Activated T-helper 2 cell treated with anti-CD3 and anti-CD28 coated beads, Interferon-gamma antibody, Interleukin-2, Interleukin-4, amounts not matched to agents 10 μg/mL and 5 μg/mL and 100 μg/mL, durations not matched to agents 14 hours and 24 hours and 36 hours (primary cell): ENCODE measurements at regions not wholly inside any gene's neighbourhood (a gene's known extent, or its start where the extent isn't known, plus 50 kb on each side); places are given as distances from the start of the nearest gene placed in this dataset.

Source experiments
- DNase-seq: peaks from one replicate; pipeline ENCODE4 v3.0.0; 2021; ENCODE audit warnings: low spot score
- H3K27ac Mint-ChIP-seq: one replicate; pipeline ENCODE4 v1.8.0; 2021; ENCODE audit warnings: mixed read lengths
- H3K27me3 Mint-ChIP-seq: one replicate; pipeline ENCODE4 v1.8.0; 2021; ENCODE audit warnings: low read depth, mixed read lengths
- H3K36me3 Mint-ChIP-seq: one replicate; pipeline ENCODE4 v1.8.0; 2021; ENCODE audit warnings: low read depth, mixed read lengths
- H3K4me1 Mint-ChIP-seq: one replicate; pipeline ENCODE4 v1.8.0; 2021; ENCODE audit warnings: low read depth, mixed read lengths
- H3K4me3 Mint-ChIP-seq: one replicate; pipeline ENCODE4 v1.8.0; 2021; ENCODE audit warnings: low read depth, mild to moderate bottlenecking, moderate library complexity, mixed read lengths
- H3K9me3 Mint-ChIP-seq: one replicate; pipeline ENCODE4 v1.8.0; 2021; ENCODE audit warnings: mixed read lengths
- intact Hi-C: fragments of 100-400 bp; cut with micrococcal nuclease; formaldehyde crosslinking; loops from one replicate; pipeline ENCODE4 v1.15.1; 2023

- Mint-ChIP-seq H3K27ac (no peak overlapping the region), H3K4me3 (no peak overlapping the region), H3K9me3 (no peaks in the 10 kb centered on the region), H3K36me3 (no peaks in the 10 kb centered on the region), H3K27me3 (peaks cover 3% of the 10 kb centered on the region), H3K4me1 (no peaks in the 10 kb centered on the region)
- intact Hi-C loops: no loop called here
- no peak for DNase-seq
Measured at GRCh38 chr3:107251819-107252218, 125.4 kb upstream of the CCDC54 start.

- intact Hi-C loops: no loop called here
- no peak for DNase-seq
- no peak overlapping the region for H3K27ac Mint-ChIP-seq
- H3K36me3 Mint-ChIP-seq: no peaks in the 10 kb centered on the region
- no peak overlapping the region for H3K4me3 Mint-ChIP-seq
- H3K4me1 Mint-ChIP-seq: no peaks in the 10 kb centered on the region
- H3K27me3 Mint-ChIP-seq: peaks cover 17% of the 10 kb centered on the region
- H3K9me3 Mint-ChIP-seq: no peaks in the 10 kb centered on the region
Measured at GRCh38 chr3:107256963-107257362, 120.3 kb upstream of the CCDC54 start.

GRCh38 chr3:107258300-107258699 lies 118.9 kb upstream of the CCDC54 start:
- peaks cover 1% of the 10 kb centered on the region for H3K4me1 Mint-ChIP-seq
- H3K9me3 Mint-ChIP-seq: no peaks in the 10 kb centered on the region
- DNase-seq: no peak
- H3K27ac Mint-ChIP-seq: no peak overlapping the region
- intact Hi-C loops: no loop called here
- H3K4me3 Mint-ChIP-seq: no peak overlapping the region
- H3K27me3 Mint-ChIP-seq: peaks cover 17% of the 10 kb centered on the region
- no peaks in the 10 kb centered on the region for H3K36me3 Mint-ChIP-seq

GRCh38 chr3:107260207-107260606 lies 117.0 kb upstream of the CCDC54 start:
- no peak overlapping the region for H3K4me3 Mint-ChIP-seq
- H3K27ac Mint-ChIP-seq: no peak overlapping the region
- no peaks in the 10 kb centered on the region for H3K36me3 Mint-ChIP-seq
- intact Hi-C loops: no loop called here
- no peaks in the 10 kb centered on the region for H3K9me3 Mint-ChIP-seq
- H3K27me3 Mint-ChIP-seq: peaks cover 14% of the 10 kb centered on the region
- no peak for DNase-seq
- peaks cover 4% of the 10 kb centered on the region for H3K4me1 Mint-ChIP-seq

GRCh38 chr3:107263269-107264021 lies 113.8 kb upstream of the CCDC54 start:
- Mint-ChIP-seq H3K36me3 (no peaks in the 10 kb centered on the region), H3K27ac (no peak overlapping the region), H3K27me3 (peaks cover 8% of the 10 kb centered on the region), H3K4me1 (peaks cover 4% of the 10 kb centered on the region), H3K4me3 (no peak overlapping the region), H3K9me3 (no peaks in the 10 kb centered on the region)
- intact Hi-C loops: no loop called here
- DNase-seq: no peak

GRCh38 chr3:107264888-107265287 lies 112.4 kb upstream of the CCDC54 start:
- Mint-ChIP-seq H3K27ac (no peak overlapping the region), H3K36me3 (no peaks in the 10 kb centered on the region), H3K27me3 (peaks cover 2% of the 10 kb centered on the region), H3K4me1 (peaks cover 7% of the 10 kb centered on the region), H3K9me3 (no peaks in the 10 kb centered on the region), H3K4me3 (no peak overlapping the region)
- intact Hi-C loops: no loop called here
- no peak for DNase-seq

GRCh38 chr3:107265526-107265925 lies 111.7 kb upstream of the CCDC54 start:
- H3K36me3 Mint-ChIP-seq: no peaks in the 10 kb centered on the region
- peaks cover 7% of the 10 kb centered on the region for H3K4me1 Mint-ChIP-seq
- DNase-seq: no peak
- H3K9me3 Mint-ChIP-seq: no peaks in the 10 kb centered on the region
- intact Hi-C loops: no loop called here
- no peak overlapping the region for H3K27ac Mint-ChIP-seq
- peaks cover 6% of the 10 kb centered on the region for H3K27me3 Mint-ChIP-seq
- no peak overlapping the region for H3K4me3 Mint-ChIP-seq

- no peak overlapping the region for H3K4me3 Mint-ChIP-seq
Measured at GRCh38 chr3:107268469-107268868, 108.8 kb upstream of the CCDC54 start.

GRCh38 chr3:107269136-107269535 lies 108.1 kb upstream of the CCDC54 start:
- DNase-seq: no peak
- intact Hi-C loops: no loop called here
- no peaks in the 10 kb centered on the region for H3K9me3 Mint-ChIP-seq
- peaks cover 3% of the 10 kb centered on the region for H3K4me1 Mint-ChIP-seq
- no peak overlapping the region for H3K27ac Mint-ChIP-seq
- peaks cover 11% of the 10 kb centered on the region for H3K27me3 Mint-ChIP-seq
- H3K36me3 Mint-ChIP-seq: no peaks in the 10 kb centered on the region
- no peak overlapping the region for H3K4me3 Mint-ChIP-seq

More at GRCh38 chr3:107268469-107268868, 108.8 kb upstream of the CCDC54 start:
- DNase-seq: no peak
- Mint-ChIP-seq H3K9me3 (no peaks in the 10 kb centered on the region), H3K4me1 (peaks cover 4% of the 10 kb centered on the region), H3K27me3 (peaks cover 11% of the 10 kb centered on the region), H3K36me3 (no peaks in the 10 kb centered on the region), H3K27ac (no peak overlapping the region)
- intact Hi-C loops: no loop called here

- Mint-ChIP-seq H3K27me3 (peaks cover 17% of the 10 kb centered on the region), H3K4me3 (no peak overlapping the region), H3K9me3 (no peaks in the 10 kb centered on the region), H3K36me3 (no peaks in the 10 kb centered on the region), H3K4me1 (peaks cover 3% of the 10 kb centered on the region), H3K27ac (no peak overlapping the region)
- intact Hi-C loops: loop anchor here (2.0 to 10.0 kb wide), 3 partner anchors 149 to 253 kb away; partner anchors contain the start of gene BBX
- no peak for DNase-seq
Measured at GRCh38 chr3:107271787-107272387, 105.4 kb upstream of the CCDC54 start.

- H3K27ac Mint-ChIP-seq: no peak overlapping the region
- no peaks in the 10 kb centered on the region for H3K9me3 Mint-ChIP-seq
- no peak overlapping the region for H3K4me3 Mint-ChIP-seq
- peaks cover 19% of the 10 kb centered on the region for H3K27me3 Mint-ChIP-seq
- DNase-seq: no peak
- intact Hi-C loops: loop anchor here (2.0 to 10.0 kb wide), 2 partner anchors 148 to 252 kb away; partner anchors contain the start of gene BBX
- H3K36me3 Mint-ChIP-seq: no peaks in the 10 kb centered on the region
- H3K4me1 Mint-ChIP-seq: peaks cover 3% of the 10 kb centered on the region
Measured at GRCh38 chr3:107272471-107272870, 104.8 kb upstream of the CCDC54 start.

GRCh38 chr3:107272885-107273284 lies 104.4 kb upstream of the CCDC54 start:
- Mint-ChIP-seq H3K27me3 (peaks cover 20% of the 10 kb centered on the region), H3K27ac (no peak overlapping the region), H3K9me3 (no peaks in the 10 kb centered on the region), H3K36me3 (no peaks in the 10 kb centered on the region), H3K4me3 (no peak overlapping the region), H3K4me1 (peaks cover 3% of the 10 kb centered on the region)
- intact Hi-C loops: loop anchor here (2.0 to 10.0 kb wide), 2 partner anchors 148 to 252 kb away; partner anchors contain the start of gene BBX
- no peak for DNase-seq

- intact Hi-C loops: loop anchor here (2.0 to 10.0 kb wide), 2 partner anchors 147 to 251 kb away; partner anchors contain the start of gene BBX
- Mint-ChIP-seq H3K4me1 (peaks cover 3% of the 10 kb centered on the region), H3K4me3 (no peak overlapping the region), H3K9me3 (no peaks in the 10 kb centered on the region), H3K27me3 (peaks cover 18% of the 10 kb centered on the region), H3K27ac (no peak overlapping the region), H3K36me3 (no peaks in the 10 kb centered on the region)
- no peak for DNase-seq
Measured at GRCh38 chr3:107273771-107274170, 103.5 kb upstream of the CCDC54 start.
